ENCODE measurements at regions not wholly inside any gene's neighbourhood (a gene's known extent, or its start where the extent isn't known, plus 50 kb on each side); places are given as distances from the start of the nearest gene placed in this dataset.
A peak's percentile ranks its signal among the peaks of the same experiment; 100 is the strongest.

GRCh38 chr17:55584055-55584685 lies 72.9 kb upstream of the SMIM36 start:
- TF ChIP-seq CTCF (IDR thresholded peaks at IDR 0.05; ENCODE audit: low read depth, low read length, missing input control) (no peak), MAX (IDR thresholded peaks at IDR 0.05) (peak; percentile 84), TAF1 (conservative IDR thresholded peaks at IDR 0.05) (no peak), REST (IDR thresholded peaks at IDR 0.05) (peak; percentile 39), EGR1 (IDR thresholded peaks at IDR 0.05; ENCODE audit: low read depth in 2 of 2) (no peak), RAD21 (IDR thresholded peaks at IDR 0.05) (peak; percentile 28 to 37), GABPA (IDR thresholded peaks at IDR 0.05 in 1 of 2, conservative IDR thresholded peaks at IDR 0.05 in 1 of 2) (no peak), FOXA1 (IDR thresholded peaks at IDR 0.05) (no peak), YY1 (IDR thresholded peaks at IDR 0.05) (peak; percentile 73), NR2F2 (IDR thresholded peaks at IDR 0.05) (peak; percentile 93), SP1 (IDR thresholded peaks at IDR 0.05) (peak; percentile 54), HNF4G (IDR thresholded peaks at IDR 0.05) (peak; percentile 39), ATF3 (IDR thresholded peaks at IDR 0.05) (peak; percentile 90)

Data from liver (tissue), 3 donors.